Tibial artery (tissue), 4 donors: ENCODE measurements at regions not wholly inside any gene's neighbourhood (a gene's known extent, or its start where the extent isn't known, plus 50 kb on each side); places are given as distances from the start of the nearest gene placed in this dataset.

ENCODE experiments used
- DNase-seq, 2 donors: peaks; one replicate each; pipeline ENCODE4 v3.0.0-alpha.2; 2019
- H3K27ac ChIP-seq, 2 donors: fragments of 200-600 bp; sonication (generic) in 1 of 2; 1 replicate in 1 of 2; 2 replicates in 1 of 2; pipeline ENCODE4 v1.5.1; 2018 to 2019; ENCODE audit warnings: mild to moderate bottlenecking in 1 of 2
- H3K27me3 ChIP-seq, 2 donors: fragments of 200-600 bp; sonication (generic) in 1 of 2; one replicate each; pipeline versions ENCODE4 v1.5.1 to v1.6.0; 2016 to 2019
- H3K36me3 ChIP-seq, 3 donors: fragments of 200-600 bp; sonication (generic) in 2 of 3; one replicate each; pipeline ENCODE4 v1.5.1; 2016 to 2019; ENCODE audit warnings: mild to moderate bottlenecking in 2 of 3
- H3K4me1 ChIP-seq, 4 donors: fragments of 200-600 bp; sonication (generic) in 2 of 4; 1 replicate in 3 of 4; 2 replicates in 1 of 4; pipeline ENCODE4 v1.5.1; 2016 to 2019
- H3K4me3 ChIP-seq, 2 donors: fragments of 200-600 bp; sonication (generic) in 1 of 2; 1 replicate in 1 of 2; 2 replicates in 1 of 2; pipeline ENCODE4 v1.5.1; 2018 to 2019; ENCODE audit warnings: mild to moderate bottlenecking in 2 of 2
- H3K9me3 ChIP-seq, 3 donors: fragments of 200-600 bp; sonication (generic) in 1 of 3; one replicate each; pipeline ENCODE4 v1.5.1; 2016 to 2019
- intact Hi-C: fragments of 100-400 bp; cut with DNase I; formaldehyde crosslinking; loops from one replicate; pipeline ENCODE4 v1.15.0; 2023; ENCODE audit warnings: low total_unique reads
- TF ChIP-seq, protein P1 (sequence below), 2 experiments: fragments of 200-600 bp in 1 of 2; fragments of 450-650 bp in 1 of 2; IDR thresholded peaks; one replicate each; pipeline ENCODE4 v1.5.1; 2017 to 2019; ENCODE audit warnings: antibody characterized with exemption in 2 of 2, mild to moderate bottlenecking in 1 of 2, moderate library complexity in 1 of 2

DNA sequence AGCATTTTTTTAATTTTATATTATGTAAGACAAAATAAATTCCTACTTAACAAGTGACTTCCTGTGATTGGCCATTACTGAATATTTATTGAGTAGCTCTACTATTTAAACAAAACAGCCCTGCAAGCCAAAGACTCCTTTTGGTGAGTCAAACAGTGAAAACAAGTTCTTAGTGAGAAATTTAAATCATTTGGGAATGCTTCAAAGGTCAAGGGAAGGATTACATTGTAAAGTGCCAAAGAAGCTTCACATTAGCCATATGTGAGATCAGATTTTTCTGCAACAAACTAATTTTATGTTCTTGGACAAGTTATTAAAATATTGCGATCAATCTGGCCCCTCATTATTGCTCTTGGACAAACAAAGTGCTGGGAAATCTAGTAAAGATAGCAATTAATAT is 795.4 kb upstream of the MGAT4C start:
- H3K27me3 ChIP-seq, result no peaks in the 10 kb centered on the region
- no peak overlapping the region for H3K4me3 ChIP-seq
- no peaks in the 10 kb centered on the region for H3K9me3 ChIP-seq
- DNase-seq, result no peak
- H3K4me1 ChIP-seq, result no peaks in the 10 kb centered on the region
- H3K36me3 ChIP-seq, result no peaks in the 10 kb centered on the region
- no peak overlapping the region for H3K27ac ChIP-seq
- TF ChIP-seq, protein P1, sequence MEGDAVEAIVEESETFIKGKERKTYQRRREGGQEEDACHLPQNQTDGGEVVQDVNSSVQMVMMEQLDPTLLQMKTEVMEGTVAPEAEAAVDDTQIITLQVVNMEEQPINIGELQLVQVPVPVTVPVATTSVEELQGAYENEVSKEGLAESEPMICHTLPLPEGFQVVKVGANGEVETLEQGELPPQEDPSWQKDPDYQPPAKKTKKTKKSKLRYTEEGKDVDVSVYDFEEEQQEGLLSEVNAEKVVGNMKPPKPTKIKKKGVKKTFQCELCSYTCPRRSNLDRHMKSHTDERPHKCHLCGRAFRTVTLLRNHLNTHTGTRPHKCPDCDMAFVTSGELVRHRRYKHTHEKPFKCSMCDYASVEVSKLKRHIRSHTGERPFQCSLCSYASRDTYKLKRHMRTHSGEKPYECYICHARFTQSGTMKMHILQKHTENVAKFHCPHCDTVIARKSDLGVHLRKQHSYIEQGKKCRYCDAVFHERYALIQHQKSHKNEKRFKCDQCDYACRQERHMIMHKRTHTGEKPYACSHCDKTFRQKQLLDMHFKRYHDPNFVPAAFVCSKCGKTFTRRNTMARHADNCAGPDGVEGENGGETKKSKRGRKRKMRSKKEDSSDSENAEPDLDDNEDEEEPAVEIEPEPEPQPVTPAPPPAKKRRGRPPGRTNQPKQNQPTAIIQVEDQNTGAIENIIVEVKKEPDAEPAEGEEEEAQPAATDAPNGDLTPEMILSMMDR (IDR thresholded peaks at IDR 0.05), result no peak
- intact Hi-C loops, result no loop called here

DNA sequence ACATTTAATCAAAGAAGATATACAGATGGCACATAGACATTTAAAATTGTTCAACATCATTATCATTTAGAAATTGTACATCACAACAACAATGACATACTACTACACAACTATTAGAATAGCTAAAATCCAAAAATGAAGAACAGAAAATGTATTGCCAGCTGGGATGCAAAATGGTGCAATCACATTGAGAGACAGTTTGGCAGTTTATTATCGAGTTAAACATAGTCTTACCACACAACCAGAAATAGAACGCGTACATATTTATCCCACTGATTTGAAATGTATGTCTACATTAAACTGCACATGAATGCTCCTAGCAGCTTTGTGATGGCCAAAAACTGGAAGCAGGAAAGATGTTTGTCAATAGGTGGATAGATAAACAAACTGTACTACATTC is 791.5 kb upstream of the MGAT4C start:
- TF ChIP-seq, protein P1 (IDR thresholded peaks at IDR 0.05), result no peak
- Histone ChIP-seq H3K36me3 (no peaks in the 10 kb centered on the region), H3K4me3 (no peak overlapping the region), H3K27ac (no peak overlapping the region), H3K9me3 (no peaks in the 10 kb centered on the region), H3K27me3 (no peaks in the 10 kb centered on the region), H3K4me1 (no peaks in the 10 kb centered on the region)
- DNase-seq, result no peak
- intact Hi-C loops, result no loop called here

DNA sequence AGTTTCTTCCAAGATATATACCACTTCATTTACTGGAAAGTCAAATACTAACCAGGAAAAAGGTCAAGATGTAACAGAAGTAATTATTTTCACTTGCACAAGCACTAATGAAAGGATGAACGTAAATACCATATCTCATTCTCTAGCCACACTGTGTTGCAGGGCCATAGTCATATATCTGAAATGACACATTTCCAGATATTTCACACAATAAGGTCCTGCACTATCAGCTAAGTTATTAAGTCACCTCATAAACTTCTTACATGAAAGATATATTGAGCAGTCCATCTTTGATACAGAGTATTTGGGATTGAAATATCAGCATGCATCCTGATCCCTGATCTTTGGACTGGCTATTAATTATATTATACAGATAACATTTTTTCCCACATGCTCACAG is 783.3 kb upstream of the MGAT4C start:
- intact Hi-C loops, result no loop called here
- Histone ChIP-seq H3K27me3 (no peaks in the 10 kb centered on the region), H3K4me1 (no peaks in the 10 kb centered on the region), H3K27ac (no peak overlapping the region), H3K4me3 (no peak overlapping the region), H3K9me3 (no peaks in the 10 kb centered on the region), H3K36me3 (no peaks in the 10 kb centered on the region)
- DNase-seq, result no peak
- TF ChIP-seq, protein P1 (IDR thresholded peaks at IDR 0.05), result no peak

DNA sequence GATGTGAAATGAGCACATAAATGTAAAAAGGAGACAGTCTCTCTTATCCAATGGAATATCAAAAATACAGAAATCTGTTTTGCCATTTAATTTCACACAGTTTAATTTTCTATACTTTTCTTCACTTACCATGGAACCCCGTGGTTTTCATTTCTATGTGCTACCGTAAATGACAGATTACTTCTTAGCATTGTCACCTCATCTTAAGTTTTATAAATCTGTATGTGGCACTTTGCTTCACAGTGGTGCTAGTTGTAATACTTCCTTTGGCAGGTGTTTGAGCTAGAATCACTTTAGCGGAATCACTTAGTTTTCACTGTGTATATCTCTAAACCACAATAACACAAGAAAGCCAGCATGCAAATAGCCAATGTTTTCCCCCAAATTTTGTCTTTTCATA is 781.9 kb upstream of the MGAT4C start:
- H3K27me3 ChIP-seq, result no peaks in the 10 kb centered on the region
- H3K4me3 ChIP-seq, result no peak overlapping the region
- no peak for DNase-seq
- TF ChIP-seq, protein P1 (IDR thresholded peaks at IDR 0.05), result no peak
- no peak overlapping the region for H3K27ac ChIP-seq
- no peaks in the 10 kb centered on the region for H3K9me3 ChIP-seq
- no peaks in the 10 kb centered on the region for H3K4me1 ChIP-seq
- intact Hi-C loops, result no loop called here
- no peaks in the 10 kb centered on the region for H3K36me3 ChIP-seq

DNA sequence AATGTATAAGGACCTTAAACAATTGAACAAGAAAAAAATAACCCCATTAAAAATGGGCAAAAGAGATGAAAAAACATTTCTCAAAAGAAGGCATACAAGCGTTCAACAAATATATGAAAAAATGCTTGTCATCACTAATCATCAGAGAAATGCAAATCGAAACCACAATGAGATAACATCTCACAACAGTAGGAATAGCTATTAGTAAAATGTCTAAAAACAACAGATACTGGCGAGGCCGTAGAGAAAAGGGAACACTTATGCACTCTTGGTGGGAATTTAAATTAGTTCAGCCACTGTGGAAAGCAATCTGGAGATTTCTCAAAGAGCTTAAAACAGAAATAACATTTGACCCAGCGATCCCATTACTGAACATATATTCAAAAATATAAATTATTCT is 769.8 kb upstream of the MGAT4C start:
- Histone ChIP-seq H3K4me3 (no peak overlapping the region), H3K9me3 (no peaks in the 10 kb centered on the region), H3K36me3 (no peaks in the 10 kb centered on the region), H3K27ac (no peak overlapping the region), H3K27me3 (no peaks in the 10 kb centered on the region), H3K4me1 (no peaks in the 10 kb centered on the region)
- intact Hi-C loops, result no loop called here
- TF ChIP-seq, protein P1 (IDR thresholded peaks at IDR 0.05), result no peak
- DNase-seq, result no peak

DNA sequence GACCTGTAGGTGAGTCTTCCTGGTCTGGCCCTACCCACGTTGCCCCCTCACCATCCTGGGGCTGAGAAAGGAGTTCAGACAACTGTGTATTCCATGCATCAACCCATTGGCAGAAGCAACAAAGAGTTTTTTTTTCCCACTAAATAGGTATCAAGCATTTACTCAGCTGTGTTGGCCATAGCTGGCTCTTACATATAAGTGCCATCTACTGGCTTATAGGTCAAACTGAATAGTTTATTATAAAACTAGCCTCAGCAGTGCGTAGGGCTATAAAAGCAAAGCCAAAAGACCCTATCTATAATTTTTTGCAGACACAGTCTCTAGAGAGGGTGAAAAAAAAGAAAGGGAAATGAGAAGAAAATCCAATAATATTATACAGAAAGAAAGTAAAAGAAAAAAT is 765.2 kb upstream of the MGAT4C start:
- Histone ChIP-seq H3K27ac (no peak overlapping the region), H3K9me3 (no peaks in the 10 kb centered on the region), H3K4me1 (no peaks in the 10 kb centered on the region), H3K4me3 (no peak overlapping the region), H3K27me3 (no peaks in the 10 kb centered on the region), H3K36me3 (no peaks in the 10 kb centered on the region)
- no peak for DNase-seq
- TF ChIP-seq, protein P1 (IDR thresholded peaks at IDR 0.05), result no peak
- intact Hi-C loops, result no loop called here
